ENCODE measurements at regions not wholly inside any gene's neighbourhood (a gene's known extent, or its start where the extent isn't known, plus 50 kb on each side); places are given as distances from the start of the nearest gene placed in this dataset.

- TF ChIP-seq ZNF362 (CRISPR knock-in tag; IDR thresholded peaks at IDR 0.05; ENCODE audit: borderline replicate concordance) (peak; percentile 90), MIXL1 (CRISPR knock-in tag; IDR thresholded peaks at IDR 0.05) (0 out of 2 replicates have a peak, but pooled peaks have one; percentile 27), ZBTB2 (CRISPR knock-in tag; IDR thresholded peaks at IDR 0.05; ENCODE audit: low read depth) (no peak), KDM3A (CRISPR knock-in tag; IDR thresholded peaks at IDR 0.05; ENCODE audit: low read depth) (peak; percentile 27; the same call in 1 of the 2 replicates), NCOA2 (CRISPR knock-in tag; IDR thresholded peaks at IDR 0.05) (peak; percentile 91), MBD4 (IDR thresholded peaks at IDR 0.05; ENCODE audit: borderline replicate concordance, low read length) (no peak), NCOA5 (CRISPR knock-in tag; IDR thresholded peaks at IDR 0.05) (no peak), MAFG (CRISPR knock-in tag; IDR thresholded peaks at IDR 0.05) (no peak), KLF13 (CRISPR knock-in tag; IDR thresholded peaks at IDR 0.05) (no peak), ESRRA (CRISPR knock-in tag; IDR thresholded peaks at IDR 0.05; ENCODE audit: low read depth) (0 out of 2 replicates have a peak, but pooled peaks have one; percentile 25), ATAD3A (CRISPR knock-in tag; IDR thresholded peaks at IDR 0.05) (no peak), TFDP1 (CRISPR knock-in tag; IDR thresholded peaks at IDR 0.05; ENCODE audit: borderline replicate concordance) (0 out of 2 replicates have a peak, but pooled peaks have one; percentile 20), RERE (CRISPR knock-in tag; IDR thresholded peaks at IDR 0.05; ENCODE audit: low read depth) (peak; percentile 40; the same call in 1 of the 2 replicates), ZNF562 (CRISPR knock-in tag; IDR thresholded peaks at IDR 0.05; ENCODE audit: borderline replicate concordance) (no peak), HNF1A (IDR thresholded peaks at IDR 0.05; ENCODE audit: low read depth) (peak; percentile 89), HNF1A (CRISPR knock-in tag; IDR thresholded peaks at IDR 0.05; ENCODE audit: borderline replicate concordance) (peak; percentile 96)
Observed at GRCh38 chr12:75960086-75960910, 71.3 kb downstream of the PHLDA1 start (continued).
